ENCODE measurements at regions not wholly inside any gene's neighbourhood (a gene's known extent, or its start where the extent isn't known, plus 50 kb on each side); places are given as distances from the start of the nearest gene placed in this dataset.

DNA sequence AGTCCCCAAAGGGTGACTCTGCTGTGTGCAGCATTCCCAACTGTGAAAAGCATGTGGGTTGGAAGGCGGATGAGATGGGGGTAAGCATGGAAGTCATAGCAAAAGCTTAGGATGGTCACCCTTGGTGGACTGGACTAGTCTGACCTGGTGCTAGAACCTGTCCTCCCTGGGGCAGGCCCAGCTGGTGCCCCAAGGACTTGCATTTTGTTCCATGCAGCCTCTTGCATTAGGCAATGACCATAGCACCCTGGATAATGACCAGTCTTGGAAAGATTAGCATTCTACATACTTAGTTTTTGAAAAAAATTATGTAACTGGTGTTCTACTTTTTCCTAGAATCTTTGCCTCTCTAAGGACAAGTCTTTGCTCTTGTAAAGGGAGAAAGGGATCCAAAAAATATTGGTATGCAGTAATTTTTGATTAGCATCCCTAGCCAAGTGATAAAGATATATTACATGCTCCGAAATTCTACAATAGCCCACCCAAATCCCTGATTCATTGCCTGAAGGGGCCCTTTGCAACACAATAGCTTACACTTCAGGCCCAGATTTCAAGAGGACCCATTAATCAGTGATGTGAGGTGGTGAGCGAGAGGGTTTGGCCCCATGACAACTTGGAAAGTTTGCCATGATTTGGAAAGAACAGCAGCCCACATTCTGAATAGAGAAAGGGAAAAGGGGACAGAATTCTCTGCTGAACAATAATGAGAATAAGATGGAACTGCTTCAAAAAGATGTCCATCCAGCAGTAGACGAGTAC is 93.3 kb upstream of the CD180 start:
- no peak for DNase-seq

DNA sequence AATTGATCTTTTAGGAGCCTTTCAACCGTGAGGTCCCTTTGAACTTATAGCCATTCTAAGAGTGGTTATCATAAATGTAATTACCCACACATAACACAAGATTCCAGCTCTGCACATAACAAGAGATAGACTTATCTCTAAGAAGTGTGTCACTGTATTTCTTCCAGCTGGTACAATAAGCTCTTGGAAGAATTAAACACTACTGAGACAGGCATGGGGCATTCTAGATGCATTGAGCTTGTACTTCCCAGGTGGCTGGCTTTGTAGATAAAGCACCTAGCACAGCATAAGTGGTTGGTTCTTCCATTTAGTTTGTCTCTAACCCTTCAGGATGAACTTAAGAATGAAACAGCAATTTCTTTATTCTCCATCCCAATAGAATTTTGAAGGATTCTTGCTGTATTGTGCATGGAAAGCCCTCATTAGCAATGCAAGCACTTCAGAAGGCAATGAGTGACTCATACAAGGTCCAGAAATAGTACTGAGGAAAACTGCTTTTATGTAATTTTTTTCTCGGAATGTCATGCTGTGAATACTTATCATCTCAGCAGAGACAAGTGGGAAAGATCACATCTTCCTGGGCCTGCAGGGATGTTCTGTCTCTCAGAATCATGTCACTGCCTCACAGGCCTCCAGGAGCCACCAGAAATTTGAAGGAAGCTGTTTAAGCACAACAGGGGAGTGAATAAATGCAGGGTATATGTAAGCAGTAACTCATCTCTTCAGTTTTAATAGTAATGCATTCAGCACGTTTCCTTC is 91.1 kb upstream of the CD180 start:
- DNase-seq = peak; percentile 80

DNA sequence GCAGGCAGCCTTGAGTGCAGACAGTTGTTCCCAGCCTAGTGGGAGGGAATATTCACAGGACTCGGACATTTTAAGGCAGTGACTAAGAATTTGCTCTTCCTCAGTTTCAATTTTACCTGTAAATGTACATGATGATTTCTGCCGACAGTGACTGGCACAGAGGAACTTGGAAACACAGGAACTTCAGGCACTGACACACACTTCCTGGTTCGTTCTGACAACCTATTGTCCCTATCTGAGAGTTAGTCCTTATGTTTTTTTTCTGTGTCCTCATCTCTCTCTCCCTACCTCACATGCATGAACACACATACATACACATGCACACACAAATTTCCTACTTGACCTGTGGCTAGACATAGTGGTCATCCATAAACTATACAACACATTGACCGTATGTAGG is 89.4 kb upstream of the CD180 start:
- no peak for DNase-seq

DNA sequence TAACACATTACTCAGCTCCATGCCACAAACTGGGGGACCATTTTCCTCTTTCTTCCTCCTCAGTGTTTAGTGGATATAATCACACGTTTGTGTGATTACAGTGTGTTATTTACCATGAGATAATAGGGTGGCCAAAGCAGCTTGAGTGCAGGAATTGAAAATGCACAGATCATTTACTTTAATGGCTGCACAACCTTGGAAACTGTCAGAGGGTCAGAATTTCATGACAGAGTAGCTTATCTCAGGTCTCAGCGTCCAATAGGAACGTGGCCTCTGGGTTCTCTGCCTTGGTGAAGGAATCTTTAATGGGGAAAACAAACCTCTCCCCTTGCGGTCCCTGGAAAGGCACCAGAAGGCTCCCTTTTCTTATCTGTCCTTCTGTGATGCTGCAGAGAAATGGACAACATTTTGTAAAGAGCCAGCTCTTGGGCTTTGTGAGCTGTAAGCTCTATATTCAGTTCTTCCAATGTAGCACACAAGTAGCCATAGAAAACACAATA is 87.4 kb upstream of the CD180 start:
- no peak for DNase-seq

DNA sequence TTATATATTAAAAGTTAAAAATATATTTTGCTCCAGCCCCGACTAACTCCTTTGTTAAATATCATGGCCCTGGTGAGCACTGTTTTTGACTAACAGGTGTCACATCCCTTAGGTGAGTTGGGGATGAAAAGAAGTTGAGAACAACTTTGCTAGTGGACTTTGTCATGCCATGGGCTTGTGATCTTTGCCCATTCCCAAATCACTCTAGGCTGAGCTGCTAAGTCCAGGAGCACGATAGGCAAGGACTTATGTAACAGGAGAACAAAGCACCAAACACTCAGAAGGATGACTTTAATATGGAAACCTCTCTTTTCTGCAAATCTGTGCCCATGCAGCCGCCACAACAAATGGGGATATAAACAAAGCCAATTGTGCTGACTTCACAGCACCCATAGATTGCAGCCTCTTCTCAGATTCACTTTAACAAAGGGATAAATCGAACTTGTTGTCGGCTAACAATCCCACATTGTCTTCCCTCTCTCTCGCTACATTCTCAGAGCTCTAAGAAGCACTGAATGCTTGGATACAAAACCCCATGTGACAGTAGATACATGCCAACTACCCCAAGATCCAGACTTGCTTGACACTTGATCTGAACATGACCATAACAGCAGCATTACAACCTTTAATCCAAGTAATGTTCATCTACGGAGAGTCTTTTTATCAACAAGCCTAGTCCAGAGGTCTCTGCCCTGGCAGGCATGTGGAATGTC is 86.8 kb upstream of the CD180 start:
- no peak for DNase-seq

DNA sequence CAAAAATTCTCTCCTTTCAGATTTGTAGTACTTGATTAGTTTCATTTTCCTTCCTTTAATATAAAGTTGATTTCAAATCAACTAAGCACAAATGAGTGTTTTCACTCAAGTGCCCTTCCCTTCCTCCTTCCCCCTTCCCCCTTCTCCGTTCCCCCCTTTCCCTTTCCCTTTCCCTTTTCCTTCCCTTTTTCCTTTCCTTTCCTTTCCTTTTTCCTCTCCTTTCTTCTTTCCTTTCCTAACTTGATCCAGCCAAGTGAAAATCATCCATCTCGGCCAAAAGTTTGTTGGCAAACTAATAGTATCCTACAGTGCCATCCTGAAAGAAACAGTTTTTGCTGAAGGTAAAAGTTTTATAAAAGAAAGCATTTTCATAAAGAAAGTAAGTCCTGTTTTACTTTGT is 85.3 kb upstream of the CD180 start:
- no peak for DNase-seq

DNA sequence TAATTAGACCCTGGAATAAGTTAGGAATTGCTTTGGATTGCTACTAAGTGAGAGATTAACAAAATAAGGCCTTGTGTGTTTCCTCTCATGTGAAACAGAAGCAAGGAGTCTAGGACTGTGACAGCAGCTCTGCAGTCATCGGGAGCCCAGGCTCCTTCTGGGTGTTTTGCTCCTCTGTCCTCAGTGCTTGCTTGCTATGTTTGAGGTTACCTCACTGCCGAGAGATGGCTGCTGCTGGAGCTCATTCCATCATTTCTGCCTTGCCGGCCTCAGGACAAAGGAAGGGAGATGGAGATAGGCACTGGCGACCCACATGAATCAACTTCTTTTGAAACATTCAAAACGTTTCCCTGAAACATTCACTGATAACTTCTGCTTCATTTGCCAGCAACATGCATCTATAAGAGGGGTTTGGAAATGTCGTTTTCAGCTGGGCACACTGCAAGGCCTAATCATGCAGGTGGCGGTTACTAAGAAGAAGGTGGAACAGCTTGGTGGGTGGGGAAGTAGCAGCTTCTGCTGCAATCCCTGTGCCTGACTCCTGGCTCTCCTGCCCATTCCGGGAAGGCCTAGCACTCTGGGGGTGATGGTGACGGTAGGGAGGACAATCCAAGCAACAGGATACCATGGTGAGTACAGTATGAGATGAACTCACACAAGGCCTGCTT is 77.2 kb upstream of the CD180 start:
- no peak for DNase-seq

DNA sequence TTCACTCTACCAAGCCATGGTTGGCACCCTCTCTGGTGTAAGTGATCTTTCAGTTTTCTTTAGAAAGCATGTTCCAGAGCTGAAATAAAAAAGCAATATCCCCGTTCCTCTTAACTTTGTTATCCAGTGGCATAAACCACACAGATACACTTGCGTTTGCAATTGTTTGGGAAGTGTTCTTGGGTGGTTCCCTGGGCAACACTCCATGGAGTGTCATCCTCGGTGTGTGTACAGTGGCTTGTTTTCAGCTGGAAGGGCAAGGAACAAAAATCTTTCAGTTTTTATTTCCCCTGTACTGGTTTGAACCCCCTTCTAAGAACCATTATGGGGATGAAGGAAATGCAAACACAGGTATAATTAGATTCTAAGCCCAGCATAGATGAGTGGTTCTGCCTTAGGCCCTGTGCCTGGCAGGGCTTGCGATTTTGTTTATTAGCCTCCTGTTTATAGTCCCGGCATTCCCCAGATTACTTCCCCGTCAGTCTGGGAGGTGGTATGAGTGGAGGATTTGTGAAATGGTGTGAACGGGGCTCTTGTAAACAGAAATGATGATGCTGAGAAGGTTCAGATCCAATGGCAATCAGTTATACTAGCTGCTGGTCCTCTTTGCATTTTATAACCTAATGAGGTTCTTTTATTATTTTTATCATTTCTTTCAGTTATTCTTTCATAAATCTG is 76.0 kb upstream of the CD180 start:
- no peak for DNase-seq

DNA sequence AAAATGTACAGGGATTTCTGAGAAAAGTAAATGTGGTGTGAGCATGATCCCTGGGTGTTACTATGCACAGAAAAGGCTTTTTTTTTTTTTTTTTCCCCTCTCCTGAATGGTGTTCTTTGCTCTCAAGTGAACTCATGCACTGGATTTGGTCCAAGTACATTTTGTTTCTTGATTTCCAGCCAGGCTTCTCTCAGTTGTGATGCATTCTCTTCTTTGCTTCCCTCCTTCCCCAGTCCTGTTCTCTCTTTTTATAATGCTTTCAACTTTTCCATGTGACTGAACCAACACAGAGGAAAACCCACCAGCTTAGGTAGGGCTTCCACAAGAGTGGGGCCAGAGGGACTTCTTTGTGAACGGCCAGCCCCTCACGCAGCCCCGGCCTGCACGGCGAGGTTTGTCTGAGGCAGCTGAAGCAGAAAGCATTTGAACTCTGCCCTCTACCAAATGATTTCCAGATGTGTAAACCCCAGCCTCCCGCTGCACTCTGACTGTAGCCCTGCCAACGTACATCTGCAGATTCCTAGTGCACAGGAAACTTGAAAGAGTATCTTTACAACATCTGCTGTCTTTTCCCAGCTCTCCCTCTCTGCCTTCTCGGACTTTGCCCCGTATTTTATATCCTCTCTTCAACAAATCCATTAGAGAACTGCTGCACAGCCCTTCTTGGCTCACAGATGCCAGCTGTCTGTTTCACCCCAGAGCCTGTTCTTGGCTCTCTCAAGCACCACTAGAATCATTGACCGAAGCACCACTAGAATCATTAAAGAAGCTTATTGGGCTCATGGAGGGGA is 71.8 kb upstream of the CD180 start:
- peak; percentile 89 for DNase-seq

DNA sequence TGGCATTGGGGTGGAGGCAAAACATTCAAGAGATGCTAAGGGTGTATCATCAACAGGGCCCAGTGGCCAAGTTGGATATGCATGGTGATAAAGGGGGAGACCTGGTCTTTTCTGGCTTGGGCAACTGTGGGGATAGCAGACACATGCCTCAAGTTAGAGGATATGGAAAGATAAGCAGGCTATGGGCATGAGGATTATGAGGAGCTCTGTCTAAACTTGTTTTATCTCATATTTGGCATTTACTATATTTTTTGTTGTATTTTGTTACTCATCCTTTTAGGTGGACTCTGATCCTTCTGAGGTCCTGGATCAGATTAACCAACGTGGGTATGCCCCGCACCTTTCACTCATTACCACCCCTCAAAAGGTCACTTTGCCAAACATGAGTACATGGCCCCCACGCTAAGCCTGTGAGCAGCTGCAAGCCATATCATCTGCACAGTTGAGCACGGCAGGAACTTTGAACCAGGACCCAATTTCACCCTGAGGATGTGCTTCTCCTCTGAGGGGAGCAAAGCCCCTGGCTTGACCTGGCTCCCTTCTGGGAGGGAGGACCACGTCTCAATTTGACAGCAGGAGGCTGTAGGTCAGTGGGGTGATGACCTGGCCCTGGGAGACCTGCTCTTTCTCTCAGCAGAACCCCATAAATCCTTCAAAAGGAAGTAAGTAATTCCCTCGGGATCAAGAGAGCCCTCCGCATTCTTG is 71.1 kb upstream of the CD180 start:
- DNase-seq = no peak

DNA sequence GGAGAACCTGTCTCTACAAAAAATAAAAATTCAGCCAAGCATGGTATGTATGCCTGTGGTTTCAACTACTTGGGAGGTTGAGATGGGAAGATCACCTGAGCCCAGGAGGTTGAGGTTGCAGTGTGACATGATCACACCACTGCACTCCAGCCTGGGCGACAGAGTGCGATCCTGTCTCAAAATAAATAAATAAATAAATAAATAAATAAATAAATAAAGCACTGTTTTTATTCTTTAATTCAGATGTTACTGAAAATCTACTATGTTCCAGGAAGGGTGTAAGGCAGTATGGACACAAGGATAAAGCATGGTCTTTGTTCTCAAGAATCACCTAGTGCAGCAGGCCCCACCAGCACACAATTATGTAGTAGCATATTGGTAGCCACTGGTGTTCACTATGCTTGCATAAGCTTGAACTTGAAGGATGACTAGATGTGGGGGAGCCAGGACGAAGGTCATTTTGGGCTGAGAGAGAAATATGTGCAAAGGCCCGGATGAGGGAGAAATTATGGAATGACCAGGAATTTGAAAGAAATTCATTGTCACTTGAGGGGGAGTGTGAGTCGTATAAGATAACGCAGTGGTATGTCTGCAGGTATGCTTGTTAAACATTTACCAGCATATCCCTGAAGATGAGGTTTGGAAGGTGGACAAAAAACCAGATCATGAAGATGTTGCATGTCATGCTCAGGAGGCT is 70.2 kb upstream of the CD180 start:
- DNase-seq = no peak

DNA sequence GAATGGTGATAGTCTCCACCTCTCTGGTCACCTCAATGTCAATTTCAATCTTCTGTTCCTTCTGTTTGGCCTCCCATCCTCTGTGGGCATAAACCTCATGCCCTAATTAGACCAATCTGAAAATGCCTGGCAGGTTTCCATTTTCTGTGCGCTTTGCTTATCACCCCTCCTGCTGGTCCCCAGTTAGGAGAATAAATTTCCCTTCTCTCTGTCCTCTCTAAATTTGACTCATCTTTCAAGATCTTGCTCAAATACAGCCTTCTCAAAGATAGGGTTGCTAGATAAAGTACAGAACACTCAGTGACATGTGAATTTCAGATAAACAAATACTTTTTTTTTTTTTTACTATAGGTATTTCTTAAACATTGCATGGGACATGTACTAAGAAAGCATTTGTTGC is 69.4 kb upstream of the CD180 start:
- DNase-seq = no peak

DNA sequence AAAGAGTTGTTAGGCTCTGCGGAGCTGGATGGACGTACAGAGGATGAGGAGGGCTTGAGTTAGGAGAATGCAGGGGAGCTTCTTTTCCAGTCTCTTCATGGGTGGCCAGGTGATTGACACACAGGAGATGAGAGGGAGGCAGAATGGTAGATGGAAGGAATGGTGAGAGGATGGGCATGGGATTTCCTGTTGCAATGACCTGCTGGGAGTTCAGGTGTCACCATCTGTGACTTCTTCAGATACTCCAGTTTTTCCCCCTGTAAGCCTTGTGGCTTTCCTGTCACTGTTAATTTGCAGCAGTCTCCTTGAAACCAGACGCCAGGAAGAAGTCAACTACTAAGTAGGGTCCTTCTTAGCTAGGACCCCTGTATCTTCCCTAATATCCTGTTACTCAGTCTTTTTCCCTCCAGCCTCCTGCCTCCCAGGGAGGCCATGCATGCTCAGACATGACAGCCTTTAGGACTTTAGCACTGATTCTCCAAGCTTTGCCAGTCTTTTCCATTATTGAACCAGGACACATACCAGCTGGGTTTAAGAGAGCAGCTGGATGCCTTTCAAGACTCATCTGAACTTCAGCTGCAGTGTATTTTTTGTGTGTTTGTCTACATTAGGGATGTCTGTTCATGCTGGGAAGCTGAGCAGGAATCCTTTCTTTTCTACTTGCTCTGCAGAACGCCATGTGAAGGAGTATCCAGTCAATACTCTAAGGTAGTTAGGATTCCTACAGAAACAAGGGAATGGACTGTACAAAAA is 67.2 kb upstream of the CD180 start:
- DNase-seq = no peak

DNA sequence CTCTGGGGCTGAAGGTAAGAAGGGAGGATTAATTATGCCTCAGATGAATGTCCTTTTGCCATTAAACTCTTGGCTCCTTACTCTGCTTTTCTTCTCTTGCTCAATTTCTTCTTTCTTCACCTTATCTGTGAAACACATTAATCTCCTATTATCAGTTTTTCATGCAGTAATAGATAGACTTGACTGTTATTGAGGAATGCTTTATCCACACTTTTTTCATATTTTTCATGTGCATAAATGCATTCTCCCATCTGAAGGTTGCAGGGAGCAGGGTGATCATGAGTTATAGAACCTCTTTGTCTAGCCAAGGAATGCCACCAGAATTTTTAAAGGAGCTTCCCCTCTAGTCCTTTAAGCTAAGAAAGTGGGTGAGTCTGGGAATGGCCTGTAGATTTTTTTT is 66.4 kb upstream of the CD180 start:
- DNase-seq = no peak

DNA sequence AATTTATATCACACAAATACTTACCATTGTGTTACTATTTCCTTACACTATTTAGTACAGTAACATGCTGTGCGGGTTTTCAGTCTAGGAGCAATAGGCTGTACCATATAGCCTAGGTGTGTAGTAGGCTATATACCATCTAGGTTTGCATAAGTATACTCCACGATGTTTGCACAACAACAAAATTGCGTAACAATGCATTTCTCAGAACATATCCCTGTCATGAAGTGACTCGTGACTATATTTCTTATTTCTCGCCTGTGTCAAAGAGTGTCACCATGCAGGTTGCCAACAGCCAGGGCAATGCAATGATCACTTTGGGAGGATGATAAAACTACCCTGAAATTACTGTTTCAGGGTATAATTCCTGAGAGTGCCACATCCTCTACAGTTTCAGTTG is 65.6 kb upstream of the CD180 start:
- DNase-seq = no peak

DNA sequence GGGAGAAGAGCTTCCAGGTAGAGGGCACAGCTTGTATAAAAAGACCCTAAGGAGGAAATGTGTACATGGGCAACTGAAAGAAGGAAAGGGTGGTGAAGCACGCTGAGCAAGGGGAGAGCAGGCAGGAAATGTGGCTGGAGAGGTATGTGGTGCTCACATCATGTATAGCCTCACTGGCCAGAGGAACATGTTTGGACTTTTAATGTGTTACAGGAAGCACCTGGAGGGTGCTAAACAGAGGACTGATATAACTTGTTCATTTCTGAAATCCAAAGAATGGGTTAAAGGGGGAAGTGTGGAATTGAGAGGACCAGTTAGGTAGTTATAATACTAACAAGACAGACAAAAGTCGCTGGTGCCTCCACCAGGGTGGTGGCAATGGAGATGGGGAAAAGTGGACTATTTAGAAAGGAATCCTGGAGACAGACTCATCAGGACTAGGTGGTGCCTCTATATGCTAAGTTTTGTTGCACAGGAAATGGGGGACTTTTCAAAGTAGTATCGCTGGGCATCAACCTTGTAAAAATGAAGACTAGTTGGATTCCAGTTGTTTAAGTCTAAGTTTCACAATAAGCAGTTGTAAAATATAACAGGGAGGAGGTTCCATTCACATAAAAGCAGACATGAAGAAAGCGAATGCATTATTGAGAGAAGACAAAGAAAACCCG is 63.1 kb upstream of the CD180 start:
- no peak for DNase-seq

DNA sequence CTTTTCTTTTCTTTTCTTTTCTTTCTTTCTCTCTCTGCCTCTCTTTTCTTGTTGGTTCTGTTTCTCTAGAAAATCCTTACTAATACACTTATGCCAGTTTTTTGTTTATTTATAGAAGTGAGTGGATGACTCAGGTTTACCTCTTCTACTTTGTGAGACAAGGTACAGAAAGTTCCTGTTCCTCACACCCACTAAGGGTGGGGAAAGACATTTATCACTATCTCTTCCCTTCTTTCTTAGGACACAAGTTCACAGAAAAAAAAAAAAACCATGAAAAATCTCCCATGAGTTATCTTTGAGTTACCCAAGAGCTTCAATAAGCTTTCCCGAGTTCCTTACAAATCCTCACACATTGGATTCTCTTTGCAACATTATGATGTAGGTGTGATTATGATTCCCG is 60.9 kb upstream of the CD180 start:
- DNase-seq = no peak

DNA sequence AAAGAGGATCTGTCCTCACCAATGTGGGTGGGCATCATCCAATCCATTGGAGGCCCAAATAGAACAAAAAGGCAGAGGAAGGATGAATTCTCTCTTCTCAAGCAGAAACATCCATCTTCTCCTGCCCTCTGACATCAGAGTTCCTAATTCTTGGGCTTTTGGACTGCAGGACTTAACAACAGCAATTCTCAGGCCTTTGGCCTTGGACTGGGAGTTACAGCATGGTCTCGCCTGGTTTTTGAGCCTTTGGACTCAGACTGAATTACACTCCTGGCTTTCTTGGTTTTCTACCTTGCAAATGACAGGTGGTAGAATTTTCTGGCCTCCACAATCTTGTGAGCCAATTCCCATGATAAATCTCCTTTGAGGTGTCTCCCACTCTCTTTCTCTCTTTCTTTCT is 60.5 kb upstream of the CD180 start:
- DNase-seq = no peak

DNA sequence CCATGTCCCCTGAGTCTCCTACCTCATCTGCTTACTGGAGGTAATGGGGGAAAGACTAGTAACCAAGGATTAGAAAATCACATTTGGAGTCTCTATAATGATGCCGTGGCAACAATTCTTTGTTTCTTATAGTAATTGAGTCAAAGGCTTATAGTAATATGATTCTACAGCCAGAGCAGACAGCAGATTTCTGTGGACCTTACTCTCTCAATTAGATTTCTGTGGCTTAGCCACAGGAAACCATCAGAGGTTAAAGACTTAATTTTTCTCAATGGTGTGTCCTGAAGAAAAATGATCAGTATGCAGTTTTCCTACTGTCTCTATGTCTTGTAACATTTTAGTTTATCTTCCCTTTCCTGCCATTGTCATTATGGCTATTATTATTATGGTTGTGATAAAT is 59.3 kb upstream of the CD180 start:
- peak; percentile 19 for DNase-seq
